Fibroblast of skin of scalp (primary cell): ENCODE measurements at regions not wholly inside any gene's neighbourhood (a gene's known extent, or its start where the extent isn't known, plus 50 kb on each side); places are given as distances from the start of the nearest gene placed in this dataset.

Experiments
- DNase-seq: peaks from one replicate; pipeline ENCODE4 v3.0.0-alpha.2; 2013

GRCh38 chr20:42020316-42020715 lies 402.1 kb upstream of the CHD6 start:
- DNase-seq, result no peak

GRCh38 chr20:42018979-42019378 lies 400.8 kb upstream of the CHD6 start:
- DNase-seq, result no peak

- DNase-seq, result no peak
These were observed 391.9 kb upstream of the CHD6 start for GRCh38 chr20:42010090-42010489.

GRCh38 chr20:42007251-42007650 lies 389.1 kb upstream of the CHD6 start:
- DNase-seq, result no peak

- DNase-seq, result no peak
These were observed 387.0 kb upstream of the CHD6 start for GRCh38 chr20:42005211-42005610.

GRCh38 chr20:42003380-42003779 lies 385.2 kb upstream of the CHD6 start:
- DNase-seq, result no peak

- no peak for DNase-seq
These were observed 380.6 kb upstream of the CHD6 start for GRCh38 chr20:41998539-41999341.

- no peak for DNase-seq
These were observed 378.8 kb upstream of the CHD6 start for GRCh38 chr20:41996951-41997350.

- no peak for DNase-seq
These were observed 374.3 kb upstream of the CHD6 start for GRCh38 chr20:41992481-41992880.

GRCh38 chr20:41991412-41991811 lies 373.2 kb upstream of the CHD6 start:
- no peak for DNase-seq

- DNase-seq, result no peak
These were observed 371.9 kb upstream of the CHD6 start for GRCh38 chr20:41989935-41990635.

- no peak for DNase-seq
These were observed 371.0 kb upstream of the CHD6 start for GRCh38 chr20:41989039-41989679.

- no peak for DNase-seq
These were observed 365.9 kb upstream of the CHD6 start for GRCh38 chr20:41984031-41984430.

GRCh38 chr20:41983159-41983558 lies 365.0 kb upstream of the CHD6 start:
- DNase-seq, result no peak

GRCh38 chr20:41981746-41982145 lies 363.6 kb upstream of the CHD6 start:
- no peak for DNase-seq

GRCh38 chr20:41978875-41979274 lies 360.7 kb upstream of the CHD6 start:
- DNase-seq, result no peak

GRCh38 chr20:41978246-41978790 lies 360.1 kb upstream of the CHD6 start:
- no peak for DNase-seq

- no peak for DNase-seq
These were observed 351.5 kb upstream of the CHD6 start for GRCh38 chr20:41969656-41970055.

GRCh38 chr20:41960166-41960565 lies 342.0 kb upstream of the CHD6 start:
- no peak for DNase-seq

GRCh38 chr20:41958391-41958790 lies 340.2 kb upstream of the CHD6 start:
- no peak for DNase-seq

GRCh38 chr20:41956338-41957074 lies 338.3 kb upstream of the CHD6 start:
- peak; percentile 4 for DNase-seq

GRCh38 chr20:41952166-41952565 lies 334.0 kb upstream of the CHD6 start:
- DNase-seq, result no peak

GRCh38 chr20:41951615-41952014 lies 333.4 kb upstream of the CHD6 start:
- DNase-seq, result no peak
